NOMO-1 treated with DMSO at 0.1 percent for 48 hours (cell line): ENCODE measurements at regions not wholly inside any gene's neighbourhood (a gene's known extent, or its start where the extent isn't known, plus 50 kb on each side); places are given as distances from the start of the nearest gene placed in this dataset.
A peak's percentile ranks its signal among the peaks of the same experiment; 100 is the strongest.

Source experiments
- DNase-seq: peaks from one replicate; lab custom pipeline; 2025; ENCODE audit not compliant: unreplicated experiment; lab: John Stamatoyannopoulos, UW

GRCh38 chr2:172230332-172230888 lies 127.7 kb upstream of the DLX2 start:
- no peak for DNase-seq

GRCh38 chr2:172230889-172231401 lies 128.2 kb upstream of the DLX2 start:
- DNase-seq, result no peak

GRCh38 chr2:172231508-172231907 lies 128.8 kb upstream of the DLX2 start:
- DNase-seq, result no peak

- DNase-seq, result no peak
These were observed 130.2 kb upstream of the DLX2 start for GRCh38 chr2:172232708-172233396.

DNA sequence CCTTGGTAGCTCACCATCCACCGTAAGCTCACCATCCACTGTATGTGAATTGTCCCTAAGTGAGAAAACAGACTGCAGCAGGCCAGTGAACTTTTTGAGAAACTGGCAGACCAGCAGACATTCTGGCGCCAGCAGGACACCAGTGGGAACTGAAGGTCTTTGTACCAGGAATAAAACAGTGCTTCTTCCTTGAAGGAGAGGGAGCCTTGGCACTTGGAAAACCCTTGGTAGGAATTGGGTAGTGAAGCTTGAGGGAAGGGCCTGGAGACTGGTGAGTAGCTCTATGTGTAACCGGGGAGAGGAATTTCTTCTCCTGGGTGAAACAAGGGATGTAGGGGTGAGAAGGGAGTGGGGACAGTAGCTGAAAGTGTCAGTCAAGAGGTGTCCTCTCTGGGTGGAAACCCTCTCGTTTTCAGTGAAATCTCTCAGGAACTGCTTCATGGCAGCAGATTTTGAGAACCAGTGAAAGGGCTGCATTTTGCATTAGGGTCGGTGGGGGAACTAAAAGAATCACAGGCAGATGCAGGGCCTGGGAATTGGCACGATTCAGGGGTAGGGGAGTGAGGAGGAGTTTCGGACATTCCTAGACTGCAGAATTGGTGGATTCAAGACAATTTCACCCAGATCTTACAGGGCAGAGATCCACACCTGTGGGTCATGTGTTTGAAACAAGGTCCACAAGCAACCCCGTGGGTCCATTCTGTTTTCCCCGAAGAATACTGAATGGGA lies 131.5 kb upstream of the DLX2 start:
- no peak for DNase-seq

DNA sequence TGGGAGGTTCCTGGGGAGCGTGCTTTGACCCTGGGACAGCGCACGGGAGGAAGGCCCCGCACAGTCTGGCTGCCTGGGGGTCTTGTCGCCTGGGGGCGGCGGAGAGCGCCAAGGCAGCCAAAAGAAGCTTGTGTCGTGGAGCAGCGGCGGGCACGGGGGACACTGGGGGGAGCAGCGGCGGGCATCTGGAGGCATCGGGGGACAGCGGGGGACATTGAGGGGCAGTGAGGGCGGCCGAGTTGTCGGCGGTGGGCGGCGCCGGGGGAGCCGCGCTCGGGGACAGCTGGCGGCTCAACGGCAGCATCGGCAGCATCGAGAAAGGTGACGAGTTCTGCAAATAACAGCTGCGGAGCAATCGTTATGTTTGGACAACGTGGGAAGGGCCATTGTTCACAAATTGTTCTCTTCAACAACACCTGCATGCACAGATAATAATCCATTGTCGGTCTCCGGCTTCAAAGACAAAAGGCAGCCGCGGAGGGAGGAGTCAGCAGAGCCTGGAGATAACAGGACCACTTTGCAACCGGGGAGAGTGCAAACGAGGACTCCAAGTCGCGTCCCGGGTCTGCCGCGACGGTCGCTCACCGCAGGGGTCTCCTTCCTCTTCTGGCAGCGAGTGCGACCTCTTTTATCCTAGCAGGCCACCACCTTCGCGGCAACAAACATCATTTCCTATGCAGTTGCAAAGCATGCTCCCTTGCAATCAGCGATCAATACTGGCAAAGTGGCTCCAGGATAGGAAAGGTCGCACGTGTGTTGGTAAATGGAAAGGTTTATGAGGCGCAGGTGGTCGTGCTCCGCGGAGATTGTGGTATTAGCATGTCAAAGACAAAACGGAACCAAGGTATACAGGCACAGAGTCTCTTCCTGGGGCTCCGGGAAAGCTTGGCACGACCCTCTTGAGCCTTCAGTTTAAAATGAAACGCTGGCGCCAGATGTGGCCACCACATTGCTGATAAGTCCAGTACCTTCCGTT lies 132.3 kb upstream of the DLX2 start:
- peak; percentile 10 for DNase-seq

GRCh38 chr2:172239944-172240590 lies 137.4 kb upstream of the DLX2 start:
- DNase-seq, result no peak

- no peak for DNase-seq
These were observed 138.5 kb upstream of the DLX2 start for GRCh38 chr2:172241222-172241621.

DNA sequence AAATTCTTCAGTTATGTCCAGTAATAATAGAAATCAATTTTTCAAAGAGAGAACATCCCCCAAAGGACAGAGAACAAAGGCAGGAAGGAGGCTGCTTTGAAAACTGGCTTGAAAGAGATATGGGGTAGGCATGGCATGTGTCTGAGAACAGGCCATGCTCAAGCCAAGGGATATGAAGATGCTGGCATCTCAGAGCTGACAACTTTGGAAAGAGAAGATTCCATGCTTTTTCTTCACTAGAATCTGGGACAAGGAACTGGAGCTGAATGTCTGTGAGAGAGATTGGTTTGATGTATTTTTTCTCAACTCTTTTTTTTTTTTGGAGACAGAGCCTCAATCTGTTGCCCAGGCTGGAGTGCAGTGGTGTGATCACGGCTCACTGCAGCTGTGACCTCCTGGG lies 139.8 kb upstream of the DLX2 start:
- DNase-seq, result no peak

DNA sequence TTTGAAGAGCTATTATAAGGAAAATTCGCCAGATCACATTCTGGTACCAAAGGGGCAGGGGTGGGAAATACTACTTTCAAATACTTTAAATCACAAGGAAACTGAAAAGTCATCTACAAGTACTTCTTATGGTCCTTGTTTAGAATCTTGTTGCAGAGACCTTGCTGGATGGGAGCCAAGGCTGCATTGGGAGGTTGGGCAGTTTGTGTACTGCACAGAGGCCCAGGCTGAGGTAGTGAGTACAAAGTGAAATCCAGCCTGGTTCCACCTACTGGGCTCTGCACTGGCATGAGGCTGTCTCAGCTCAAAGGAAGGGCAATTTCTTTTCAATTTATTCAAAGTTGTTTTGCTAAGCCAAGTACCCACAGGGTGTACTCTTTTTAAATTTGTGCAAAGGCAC lies 140.3 kb upstream of the DLX2 start:
- no peak for DNase-seq

GRCh38 chr2:172244419-172245130 lies 141.9 kb upstream of the DLX2 start:
- DNase-seq, result no peak

GRCh38 chr2:172246649-172247048 lies 143.9 kb upstream of the DLX2 start:
- DNase-seq, result peak; percentile 23

DNA sequence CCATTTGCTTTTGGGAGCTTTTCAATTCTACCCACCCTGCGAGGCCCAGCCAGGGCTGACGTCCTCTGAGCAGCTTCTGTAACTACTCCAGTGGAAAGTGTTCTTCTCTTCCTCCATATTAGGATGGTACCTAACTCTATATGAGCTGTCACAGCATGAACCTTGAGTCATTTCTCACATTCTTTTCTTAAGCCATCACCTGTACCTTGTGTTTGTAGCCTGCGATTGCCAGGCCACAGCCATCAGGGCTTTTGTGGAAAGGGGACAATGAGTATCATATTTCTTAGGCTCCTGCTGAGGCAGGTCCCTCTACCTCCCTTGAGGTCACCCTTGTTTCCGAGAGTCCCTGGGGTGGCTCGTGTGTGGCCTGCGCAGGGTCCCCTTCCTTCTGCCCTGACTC lies 144.5 kb upstream of the DLX2 start:
- DNase-seq, result no peak

DNA sequence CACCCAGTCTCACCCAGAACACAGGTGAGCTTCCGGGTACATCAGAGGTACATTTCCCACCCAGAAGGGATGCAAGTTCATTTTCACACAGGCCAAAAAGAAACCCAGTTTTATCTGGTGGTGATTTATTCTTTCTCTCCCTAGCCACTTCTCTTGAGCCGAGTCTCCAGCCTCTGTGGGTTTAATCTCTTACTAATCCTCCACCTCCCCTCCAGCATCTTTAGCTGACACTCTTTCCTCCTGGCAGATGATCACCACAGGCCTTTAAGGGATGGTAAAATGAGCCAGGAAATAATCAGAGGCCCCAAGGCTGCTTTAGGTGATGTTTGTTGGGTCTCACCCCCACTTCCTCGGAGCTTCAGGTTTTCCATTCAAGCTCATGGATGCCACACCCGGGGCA lies 145.7 kb upstream of the DLX2 start:
- no peak for DNase-seq

- no peak for DNase-seq
These were observed 146.1 kb upstream of the DLX2 start for GRCh38 chr2:172248785-172249187.

DNA sequence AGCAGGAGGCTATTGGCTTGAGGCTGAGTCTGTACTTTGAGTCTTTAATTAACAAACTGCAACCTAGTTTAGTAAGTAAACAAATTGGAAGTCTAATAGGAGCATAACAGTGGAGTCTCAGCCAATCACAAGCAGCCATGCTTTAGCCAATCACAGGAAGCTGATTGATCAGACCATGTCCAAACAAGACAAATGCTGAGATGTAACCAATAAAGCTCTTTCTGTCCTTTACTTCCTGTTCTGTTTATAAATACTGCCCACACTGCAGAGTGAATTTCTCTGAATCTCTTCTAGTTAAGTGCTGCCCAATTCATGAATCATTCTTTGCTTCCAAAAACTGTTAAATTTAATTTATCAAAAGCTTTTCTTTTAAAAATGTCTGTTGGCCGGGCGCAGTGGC lies 146.6 kb upstream of the DLX2 start:
- no peak for DNase-seq

DNA sequence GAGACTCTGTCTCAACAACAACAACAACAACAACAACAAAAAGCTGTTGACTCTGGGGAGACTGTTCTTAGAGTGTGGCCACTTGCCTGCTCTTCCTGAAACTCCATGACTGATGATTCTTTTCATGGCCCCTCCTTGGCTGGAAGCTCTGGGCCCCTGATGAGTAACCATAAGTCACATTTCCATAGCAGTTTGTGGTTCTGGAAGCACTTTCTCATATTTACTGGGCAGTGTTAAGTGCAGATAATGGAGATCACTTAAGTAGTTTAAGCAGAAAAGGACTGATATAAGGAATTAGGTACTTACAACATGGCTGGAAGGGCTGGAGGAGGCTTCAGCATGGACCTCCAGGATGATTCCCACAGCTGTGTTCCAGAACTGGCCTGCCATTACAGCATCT lies 147.3 kb upstream of the DLX2 start:
- DNase-seq, result peak; percentile 6

DNA sequence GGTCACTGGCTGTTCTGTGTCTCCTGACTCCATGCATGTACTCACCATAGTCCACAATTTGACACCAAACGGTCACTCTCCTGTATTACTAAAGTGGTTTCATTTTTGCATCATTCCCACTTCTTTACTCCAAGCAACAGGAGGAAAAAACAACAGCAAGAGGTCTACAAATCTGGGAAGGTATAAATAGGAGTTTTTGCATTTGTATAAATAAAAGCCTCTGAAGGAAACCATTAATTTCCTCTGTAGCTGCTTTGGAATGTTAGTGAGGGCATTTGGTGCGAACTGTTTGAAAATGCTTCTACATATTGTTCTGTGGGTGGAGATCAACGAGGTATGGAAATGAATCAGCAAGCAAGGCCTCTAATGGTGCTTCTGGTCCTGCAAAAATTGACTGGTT lies 148.5 kb upstream of the DLX2 start:
- DNase-seq, result no peak

- DNase-seq, result no peak
These were observed 149.5 kb upstream of the DLX2 start for GRCh38 chr2:172252154-172252553.
